ENCODE measurements at regions not wholly inside any gene's neighbourhood (a gene's known extent, or its start where the extent isn't known, plus 50 kb on each side); places are given as distances from the start of the nearest gene placed in this dataset.

DNA sequence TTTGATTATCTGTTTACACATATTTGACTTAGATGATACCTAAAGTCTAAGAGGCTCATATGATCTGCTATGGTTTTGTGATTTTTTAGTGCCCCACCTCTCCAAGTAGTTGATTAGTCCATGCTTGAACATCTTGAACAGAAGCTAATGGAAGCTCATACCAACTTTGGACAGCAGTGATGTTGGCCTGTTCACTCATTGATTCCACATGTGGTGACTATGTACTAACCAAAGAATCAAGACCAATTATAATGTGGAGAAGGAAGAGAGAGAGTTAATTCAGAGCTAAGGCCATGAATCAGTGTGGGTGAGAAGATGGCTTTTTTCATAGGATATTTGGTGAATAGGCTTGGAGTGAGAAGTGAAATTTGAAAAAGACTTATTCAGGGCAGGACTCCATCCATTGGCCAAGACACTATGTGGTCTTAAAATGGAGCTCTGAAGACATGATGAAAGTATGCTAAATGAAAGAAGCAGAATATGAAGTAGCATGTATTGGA is 178.3 kb upstream of the TWIST2 start:
- TF ChIP-seq SMC3 (IDR thresholded peaks at IDR 0.05; ENCODE audit: low read depth, low read length) (no peak), TAF1 (IDR thresholded peaks at IDR 0.05; ENCODE audit: borderline replicate concordance, low read depth, low read length) (no peak), CTCF (IDR thresholded peaks at IDR 0.05) (no peak), POLR2AphosphoS5 (IDR thresholded peaks at IDR 0.05; ENCODE audit: low read depth, low read length) (no peak), YY1 (IDR thresholded peaks at IDR 0.05; ENCODE audit: low read depth) (no peak), GABPA (IDR thresholded peaks at IDR 0.05; ENCODE audit: low read depth) (no peak)
- TF ChIP-seq, protein P1, sequence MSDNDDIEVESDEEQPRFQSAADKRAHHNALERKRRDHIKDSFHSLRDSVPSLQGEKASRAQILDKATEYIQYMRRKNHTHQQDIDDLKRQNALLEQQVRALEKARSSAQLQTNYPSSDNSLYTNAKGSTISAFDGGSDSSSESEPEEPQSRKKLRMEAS (IDR thresholded peaks at IDR 0.05; ENCODE audit: low read depth): no peak

Measured in SK-N-SH (cell line).